GM19438 (cell line): ENCODE measurements at regions not wholly inside any gene's neighbourhood (a gene's known extent, or its start where the extent isn't known, plus 50 kb on each side); places are given as distances from the start of the nearest gene placed in this dataset.
"Not testable (repeated sequence)": the region's sequence is repeated elsewhere in the genome, so short reads cannot be mapped to it uniquely, and the experiment has no call there.

Source experiments
- ATAC-seq: cut with Tn5 transposase; IDR thresholded peaks from one replicate; pipeline ENCODE4 v1.9.1; 2021; ENCODE audit warnings: low read depth; ENCODE audit not compliant: unreplicated experiment

- ATAC-seq = no peak
Measured at GRCh38 chr6:103715269-103715668, 1144.5 kb downstream of the HACE1 start.

GRCh38 chr6:103709236-103709635 lies 1150.5 kb downstream of the HACE1 start:
- ATAC-seq = not testable (repeated sequence)

- ATAC-seq = no peak
Measured at GRCh38 chr6:103707596-103708325, 1152.0 kb downstream of the HACE1 start.

- no peak for ATAC-seq
Measured at GRCh38 chr6:103699769-103700168, 1160.0 kb downstream of the HACE1 start.

- ATAC-seq = no peak
Measured at GRCh38 chr6:103687430-103687829, 1172.3 kb downstream of the HACE1 start.

GRCh38 chr6:103680116-103680515 lies 1179.6 kb downstream of the HACE1 start:
- no peak for ATAC-seq

- no peak for ATAC-seq
Measured at GRCh38 chr6:103677290-103677689, 1182.4 kb downstream of the HACE1 start.

- ATAC-seq = no peak
Measured at GRCh38 chr6:103675807-103676406, 1183.8 kb downstream of the HACE1 start.

- ATAC-seq = no peak
Measured at GRCh38 chr6:103674790-103675189, 1184.9 kb downstream of the HACE1 start.

GRCh38 chr6:103672169-103672568 lies 1187.5 kb downstream of the HACE1 start:
- no peak for ATAC-seq

GRCh38 chr6:103629613-103630012 lies 1230.1 kb downstream of the HACE1 start:
- ATAC-seq = no peak

- ATAC-seq = no peak
Measured at GRCh38 chr6:103617642-103618041, 1242.1 kb downstream of the HACE1 start.

- no peak for ATAC-seq
Measured at GRCh38 chr6:103587722-103588121, 1272.0 kb downstream of the HACE1 start.

GRCh38 chr6:103578115-103578514 lies 1281.6 kb downstream of the HACE1 start:
- no peak for ATAC-seq

GRCh38 chr6:103570431-103570830 lies 1289.3 kb downstream of the HACE1 start:
- no peak for ATAC-seq

- ATAC-seq = no peak
Measured at GRCh38 chr6:103554911-103555310, 1304.8 kb downstream of the HACE1 start.

GRCh38 chr6:103538381-103538780 lies 1321.3 kb downstream of the HACE1 start:
- no peak for ATAC-seq

GRCh38 chr6:103534814-103535213 lies 1324.9 kb downstream of the HACE1 start:
- ATAC-seq = no peak

- no peak for ATAC-seq
Measured at GRCh38 chr6:103534095-103534494, 1325.6 kb downstream of the HACE1 start.

- ATAC-seq = no peak
Measured at GRCh38 chr6:103522045-103522444, 1337.7 kb downstream of the HACE1 start.

- no peak for ATAC-seq
Measured at GRCh38 chr6:103516336-103516735, 1343.4 kb downstream of the HACE1 start.

- no peak for ATAC-seq
Measured at GRCh38 chr6:103507052-103507451, 1352.7 kb downstream of the HACE1 start.
